Keratinocyte (primary cell): ENCODE measurements at regions not wholly inside any gene's neighbourhood (a gene's known extent, or its start where the extent isn't known, plus 50 kb on each side); places are given as distances from the start of the nearest gene placed in this dataset.

Experiments
- EZH2 ChIP-seq: IDR thresholded peaks from one replicate; pipeline ENCODE4 v1.6.1; 2012; ENCODE audit warnings: inconsistent platforms, mild to moderate bottlenecking, low read length, moderate library complexity
- TF ChIP-seq, protein P1 (sequence below), 3 experiments: IDR thresholded peaks in 1 of 3; conservative IDR thresholded peaks in 1 of 3; optimal IDR thresholded peaks in 1 of 3; 2 replicates in 2 of 3; 3 replicates in 1 of 3; pipeline versions ENCODE3 to v1.5.1; 2011; ENCODE audit warnings: low read length in 3 of 3, mild to moderate bottlenecking in 3 of 3, moderate library complexity in 2 of 3, control low read depth in 1 of 3, inconsistent platforms in 1 of 3; ENCODE audit not compliant: insufficient read depth in 2 of 3; ENCODE audit errors: extremely low read depth in 1 of 3

DNA sequence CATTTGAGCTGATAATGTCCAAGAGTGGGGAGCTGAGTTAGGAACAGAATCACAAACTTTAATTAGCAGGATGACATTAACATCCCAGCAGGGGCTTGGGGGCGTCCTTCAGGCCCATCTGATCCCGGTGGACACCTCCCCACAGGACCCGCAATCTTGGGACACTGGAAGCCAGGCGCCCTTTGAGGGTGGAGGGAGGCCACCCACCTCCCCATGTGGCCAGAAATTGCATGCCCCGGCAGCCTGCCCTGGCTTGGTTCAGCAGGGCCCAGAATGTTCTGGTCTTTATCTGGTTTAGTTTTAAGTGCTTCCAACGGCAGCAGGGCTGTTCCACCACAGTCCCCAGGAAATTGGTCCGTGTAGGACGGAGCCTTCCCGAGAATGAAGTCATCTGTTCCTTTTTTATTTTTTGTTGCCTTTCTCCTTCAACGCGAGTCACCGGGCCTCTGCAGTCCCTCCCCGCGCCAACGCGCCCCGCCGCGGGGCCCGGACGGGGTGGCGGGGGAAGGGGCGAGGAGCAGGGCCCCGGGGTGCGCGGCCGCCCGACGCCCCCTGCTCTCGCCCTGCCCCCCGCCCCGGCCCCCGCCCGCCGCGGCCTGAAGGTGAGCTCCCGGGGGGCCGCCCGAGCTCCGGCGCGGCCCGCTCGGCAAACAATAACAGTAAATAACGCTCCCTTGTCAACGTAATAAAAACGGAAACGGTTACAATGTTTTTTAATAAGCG, 207.9 kb downstream of the C9orf50 start:
- TF ChIP-seq, protein P1, sequence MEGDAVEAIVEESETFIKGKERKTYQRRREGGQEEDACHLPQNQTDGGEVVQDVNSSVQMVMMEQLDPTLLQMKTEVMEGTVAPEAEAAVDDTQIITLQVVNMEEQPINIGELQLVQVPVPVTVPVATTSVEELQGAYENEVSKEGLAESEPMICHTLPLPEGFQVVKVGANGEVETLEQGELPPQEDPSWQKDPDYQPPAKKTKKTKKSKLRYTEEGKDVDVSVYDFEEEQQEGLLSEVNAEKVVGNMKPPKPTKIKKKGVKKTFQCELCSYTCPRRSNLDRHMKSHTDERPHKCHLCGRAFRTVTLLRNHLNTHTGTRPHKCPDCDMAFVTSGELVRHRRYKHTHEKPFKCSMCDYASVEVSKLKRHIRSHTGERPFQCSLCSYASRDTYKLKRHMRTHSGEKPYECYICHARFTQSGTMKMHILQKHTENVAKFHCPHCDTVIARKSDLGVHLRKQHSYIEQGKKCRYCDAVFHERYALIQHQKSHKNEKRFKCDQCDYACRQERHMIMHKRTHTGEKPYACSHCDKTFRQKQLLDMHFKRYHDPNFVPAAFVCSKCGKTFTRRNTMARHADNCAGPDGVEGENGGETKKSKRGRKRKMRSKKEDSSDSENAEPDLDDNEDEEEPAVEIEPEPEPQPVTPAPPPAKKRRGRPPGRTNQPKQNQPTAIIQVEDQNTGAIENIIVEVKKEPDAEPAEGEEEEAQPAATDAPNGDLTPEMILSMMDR (optimal IDR thresholded peaks at IDR 0.05 in 1 of 3, IDR thresholded peaks at IDR 0.05 in 1 of 3, conservative IDR thresholded peaks at IDR 0.05 in 1 of 3; ENCODE audit: extremely low read depth in 1 of 3, insufficient read depth in 2 of 3, low read length in 3 of 3): no peak
- no peak for TF ChIP-seq EZH2
